ENCODE measurements at regions not wholly inside any gene's neighbourhood (a gene's known extent, or its start where the extent isn't known, plus 50 kb on each side); places are given as distances from the start of the nearest gene placed in this dataset.

GRCh38 chr9:109941771-109942170, 161.8 kb downstream of the PALM2AKAP2 start:
- TF ChIP-seq SP1 (IDR thresholded peaks at IDR 0.05) = no peak
- TF ChIP-seq SUZ12 (IDR thresholded peaks at IDR 0.05) = no peak
